T-helper 17 cell (primary cell): ENCODE measurements at regions not wholly inside any gene's neighbourhood (a gene's known extent, or its start where the extent isn't known, plus 50 kb on each side); places are given as distances from the start of the nearest gene placed in this dataset.

Experiments used
- ATAC-seq: fragments of 150-1000 bp; cut with Tn5 transposase; 2 replicates; pipeline ENCODE4 v1.10.0; 2021; ENCODE audit warnings: mild to moderate bottlenecking, moderate library complexity
- DNase-seq, 3 donors: peaks; one replicate each; pipeline versions ENCODE4 v3.0.0 to v3.0.0-alpha.2; 2020 to 2021
- H3K9me3 ChIP-seq: one replicate; pipeline ENCODE4 v1.7.0; 2013; ENCODE audit warnings: low read length, mild to moderate bottlenecking; ENCODE audit not compliant: control insufficient read depth, poor library complexity, severe bottlenecking
- H3K27ac Mint-ChIP-seq: one replicate; pipeline ENCODE4 v1.8.0; 2022; ENCODE audit warnings: mild to moderate bottlenecking, moderate library complexity, mixed read lengths
- H3K27me3 Mint-ChIP-seq: one replicate; pipeline ENCODE4 v1.8.0; 2022; ENCODE audit warnings: mixed read lengths
- H3K36me3 Mint-ChIP-seq: one replicate; pipeline ENCODE4 v1.8.0; 2022; ENCODE audit warnings: low read depth, mixed read lengths
- H3K4me1 Mint-ChIP-seq: one replicate; pipeline ENCODE4 v1.8.0; 2022; ENCODE audit warnings: mild to moderate bottlenecking, mixed read lengths
- H3K4me3 Mint-ChIP-seq: one replicate; pipeline ENCODE4 v1.8.0; 2022; ENCODE audit warnings: mild to moderate bottlenecking, moderate library complexity, mixed read lengths

- H3K27me3 Mint-ChIP-seq: peaks cover 51% of the 10 kb centered on the region
- no peak for DNase-seq
- ATAC-seq: no peak
- H3K36me3 Mint-ChIP-seq: peaks cover 2% of the 10 kb centered on the region
- peaks cover 3% of the 10 kb centered on the region for H3K4me1 Mint-ChIP-seq
- H3K27ac Mint-ChIP-seq: no peak overlapping the region
- no peaks in the 10 kb centered on the region for H3K9me3 ChIP-seq
- no peak overlapping the region for H3K4me3 Mint-ChIP-seq
These were observed 53.9 kb downstream of the FOXL1 start for GRCh38 chr16:86632206-86632605.

GRCh38 chr16:86632944-86633343 lies 54.6 kb downstream of the FOXL1 start:
- Mint-ChIP-seq H3K27ac (no peak overlapping the region), H3K4me1 (peaks cover 3% of the 10 kb centered on the region), H3K36me3 (peaks cover 2% of the 10 kb centered on the region), H3K27me3 (peaks cover 55% of the 10 kb centered on the region), H3K4me3 (no peak overlapping the region)
- no peaks in the 10 kb centered on the region for H3K9me3 ChIP-seq
- DNase-seq (no peak), ATAC-seq (no peak)

GRCh38 chr16:86634292-86634691 lies 55.9 kb downstream of the FOXL1 start:
- Mint-ChIP-seq H3K36me3 (peaks cover 2% of the 10 kb centered on the region), H3K27me3 (peaks cover 59% of the 10 kb centered on the region), H3K4me1 (peaks cover 3% of the 10 kb centered on the region), H3K27ac (no peak overlapping the region), H3K4me3 (no peak overlapping the region)
- H3K9me3 ChIP-seq: no peaks in the 10 kb centered on the region
- ATAC-seq (no peak), DNase-seq (no peak)

GRCh38 chr16:86635176-86635876 lies 57.0 kb downstream of the FOXL1 start:
- H3K4me1 Mint-ChIP-seq: peaks cover under 1% of the 10 kb centered on the region

GRCh38 chr16:86635926-86636325 lies 57.6 kb downstream of the FOXL1 start:
- no peak for ATAC-seq
- Mint-ChIP-seq H3K4me3 (no peak overlapping the region), H3K27me3 (peaks cover 48% of the 10 kb centered on the region), H3K36me3 (no peaks in the 10 kb centered on the region), H3K4me1 (no peaks in the 10 kb centered on the region), H3K27ac (no peak overlapping the region)
- DNase-seq: no peak
- no peaks in the 10 kb centered on the region for H3K9me3 ChIP-seq

More at GRCh38 chr16:86635176-86635876, 57.0 kb downstream of the FOXL1 start:
- ATAC-seq (no peak), DNase-seq (no peak)
- Mint-ChIP-seq H3K27ac (no peak overlapping the region), H3K36me3 (no peaks in the 10 kb centered on the region), H3K4me3 (no peak overlapping the region), H3K27me3 (peaks cover 51% of the 10 kb centered on the region)
- no peaks in the 10 kb centered on the region for H3K9me3 ChIP-seq

- H3K4me1 Mint-ChIP-seq: no peaks in the 10 kb centered on the region
- DNase-seq (no peak), ATAC-seq (no peak)
- no peaks in the 10 kb centered on the region for H3K9me3 ChIP-seq
- no peak overlapping the region for H3K27ac Mint-ChIP-seq
- H3K4me3 Mint-ChIP-seq: no peak overlapping the region
- peaks cover 42% of the 10 kb centered on the region for H3K27me3 Mint-ChIP-seq
- no peaks in the 10 kb centered on the region for H3K36me3 Mint-ChIP-seq
These were observed 59.4 kb downstream of the FOXL1 start for GRCh38 chr16:86637744-86638143.

GRCh38 chr16:86638642-86639041 lies 60.3 kb downstream of the FOXL1 start:
- no peak for ATAC-seq
- H3K9me3 ChIP-seq: no peaks in the 10 kb centered on the region
- Mint-ChIP-seq H3K4me3 (no peak overlapping the region), H3K36me3 (no peaks in the 10 kb centered on the region), H3K27me3 (peaks cover 41% of the 10 kb centered on the region), H3K4me1 (no peaks in the 10 kb centered on the region), H3K27ac (no peak overlapping the region)
- no peak for DNase-seq

- Mint-ChIP-seq H3K36me3 (no peaks in the 10 kb centered on the region), H3K27ac (no peak overlapping the region), H3K4me1 (no peaks in the 10 kb centered on the region), H3K27me3 (peaks cover 36% of the 10 kb centered on the region), H3K4me3 (no peak overlapping the region)
- no peak for ATAC-seq
- no peak for DNase-seq
- H3K9me3 ChIP-seq: no peaks in the 10 kb centered on the region
These were observed 61.0 kb downstream of the FOXL1 start for GRCh38 chr16:86639354-86639753.

- Mint-ChIP-seq H3K4me1 (no peaks in the 10 kb centered on the region), H3K27me3 (peaks cover 29% of the 10 kb centered on the region), H3K27ac (no peak overlapping the region), H3K4me3 (no peak overlapping the region), H3K36me3 (no peaks in the 10 kb centered on the region)
- ATAC-seq (no peak), DNase-seq (no peak)
- no peaks in the 10 kb centered on the region for H3K9me3 ChIP-seq
These were observed 62.0 kb downstream of the FOXL1 start for GRCh38 chr16:86640265-86640843.

GRCh38 chr16:86642087-86642486 lies 63.7 kb downstream of the FOXL1 start:
- Mint-ChIP-seq H3K4me1 (no peaks in the 10 kb centered on the region), H3K27me3 (peaks cover 34% of the 10 kb centered on the region), H3K4me3 (no peak overlapping the region), H3K36me3 (no peaks in the 10 kb centered on the region), H3K27ac (no peak overlapping the region)
- H3K9me3 ChIP-seq: no peaks in the 10 kb centered on the region
- ATAC-seq: no peak
- no peak for DNase-seq

GRCh38 chr16:86643671-86644070 lies 65.3 kb downstream of the FOXL1 start:
- no peaks in the 10 kb centered on the region for H3K4me1 Mint-ChIP-seq
- H3K27me3 Mint-ChIP-seq: peaks cover 19% of the 10 kb centered on the region
- H3K27ac Mint-ChIP-seq: no peak overlapping the region
- ATAC-seq (no peak), DNase-seq (no peak)
- H3K4me3 Mint-ChIP-seq: no peak overlapping the region
- no peaks in the 10 kb centered on the region for H3K9me3 ChIP-seq
- H3K36me3 Mint-ChIP-seq: no peaks in the 10 kb centered on the region

- no peaks in the 10 kb centered on the region for H3K36me3 Mint-ChIP-seq
These were observed 69.2 kb downstream of the FOXL1 start for GRCh38 chr16:86647561-86647960.

GRCh38 chr16:86649875-86650274 lies 71.5 kb downstream of the FOXL1 start:
- Mint-ChIP-seq H3K4me3 (no peak overlapping the region), H3K36me3 (no peaks in the 10 kb centered on the region), H3K27me3 (peaks cover 25% of the 10 kb centered on the region), H3K27ac (no peak overlapping the region), H3K4me1 (peaks cover 2% of the 10 kb centered on the region)
- ATAC-seq: no peak
- DNase-seq: no peak
- H3K9me3 ChIP-seq: no peaks in the 10 kb centered on the region

More at GRCh38 chr16:86647561-86647960, 69.2 kb downstream of the FOXL1 start:
- Mint-ChIP-seq H3K4me1 (peaks cover 2% of the 10 kb centered on the region), H3K4me3 (no peak overlapping the region), H3K27ac (no peak overlapping the region), H3K27me3 (peaks cover 25% of the 10 kb centered on the region)
- no peaks in the 10 kb centered on the region for H3K9me3 ChIP-seq
- no peak for DNase-seq
- no peak for ATAC-seq

GRCh38 chr16:86651013-86651627 lies 72.8 kb downstream of the FOXL1 start:
- DNase-seq (no peak), ATAC-seq (no peak)
- Mint-ChIP-seq H3K27me3 (peaks cover 17% of the 10 kb centered on the region), H3K4me1 (peaks cover 2% of the 10 kb centered on the region), H3K4me3 (no peak overlapping the region), H3K27ac (no peak overlapping the region), H3K36me3 (no peaks in the 10 kb centered on the region)
- no peaks in the 10 kb centered on the region for H3K9me3 ChIP-seq
